Endodermal cell (in vitro differentiated cells): ENCODE measurements at regions not wholly inside any gene's neighbourhood (a gene's known extent, or its start where the extent isn't known, plus 50 kb on each side); places are given as distances from the start of the nearest gene placed in this dataset.

ENCODE experiments used
- DNase-seq: peaks from one replicate; pipeline ENCODE4 v3.0.0-alpha.2; 2017
- H3K27ac ChIP-seq: 2 replicates; pipeline ENCODE4 v1.5.1; 2013; ENCODE audit warnings: mild to moderate bottlenecking, low read depth, low read length, moderate library complexity
- H3K27me3 ChIP-seq: 2 replicates; pipeline ENCODE4 v1.6.1; 2013; ENCODE audit warnings: mild to moderate bottlenecking, low read length, moderate library complexity; ENCODE audit not compliant: insufficient read depth, control insufficient read depth, poor library complexity, severe bottlenecking
- H3K36me3 ChIP-seq: 2 replicates; pipeline ENCODE4 v1.7.0; 2013; ENCODE audit warnings: mild to moderate bottlenecking, low read length, moderate library complexity; ENCODE audit not compliant: control insufficient read depth, insufficient read depth
- H3K4me1 ChIP-seq: one replicate; pipeline ENCODE4 v1.7.0; 2013; ENCODE audit warnings: low read length; ENCODE audit not compliant: control insufficient read depth, insufficient read depth
- H3K4me3 ChIP-seq: 2 replicates; pipeline ENCODE4 v1.5.1; 2013; ENCODE audit warnings: mild to moderate bottlenecking, low read length, moderate library complexity
- H3K9ac ChIP-seq: 2 replicates; pipeline ENCODE4 v1.6.1; 2013; ENCODE audit warnings: mild to moderate bottlenecking, low read length, moderate library complexity; ENCODE audit not compliant: poor library complexity, severe bottlenecking; ENCODE audit errors: extremely low read depth
- H3K9me3 ChIP-seq: 2 replicates; pipeline ENCODE4 v1.6.1; 2013; ENCODE audit warnings: mild to moderate bottlenecking, low read length, moderate library complexity; ENCODE audit not compliant: control insufficient read depth
- H3K27ac Mint-ChIP-seq: 2 replicates; pipeline ENCODE4 v1.8.0; 2020; ENCODE audit warnings: mixed read lengths
- H3K27me3 Mint-ChIP-seq: 2 replicates; pipeline ENCODE4 v1.8.0; 2021; ENCODE audit warnings: mild to moderate bottlenecking, mixed read lengths; ENCODE audit not compliant: insufficient read depth
- H3K36me3 Mint-ChIP-seq: 2 replicates; pipeline ENCODE4 v1.8.0; 2020; ENCODE audit warnings: low read depth, mixed read lengths
- H3K4me1 Mint-ChIP-seq: 2 replicates; pipeline ENCODE4 v1.8.0; 2020; ENCODE audit warnings: mixed read lengths
- H3K4me3 Mint-ChIP-seq: 2 replicates; pipeline ENCODE4 v1.8.0; 2020; ENCODE audit warnings: mild to moderate bottlenecking, moderate library complexity, mixed read lengths
- H3K9me3 Mint-ChIP-seq: 2 replicates; pipeline ENCODE4 v1.8.0; 2020; ENCODE audit warnings: mild to moderate bottlenecking, mixed read lengths
- WGBS, 2 experiments: methylation state at CpG; one replicate each; pipeline versions ENCODE4 v1.1.5 to v1.1.7; 2013; ENCODE audit warnings: missing lambda C conversion rate in 2 of 2, mixed read lengths in 1 of 2; ENCODE audit not compliant: insufficient coverage in 1 of 2, insufficient read length in 1 of 2; 5-methylcytosine and 5-hydroxymethylcytosine counted together
- TF ChIP-seq, protein P1 (sequence below): fragments of 200-600 bp; sonication (generic); conservative IDR thresholded peaks from 2 replicates; pipeline ENCODE4 v1.5.0; 2021; ENCODE audit warnings: antibody characterized with exemption, mild to moderate bottlenecking

DNA sequence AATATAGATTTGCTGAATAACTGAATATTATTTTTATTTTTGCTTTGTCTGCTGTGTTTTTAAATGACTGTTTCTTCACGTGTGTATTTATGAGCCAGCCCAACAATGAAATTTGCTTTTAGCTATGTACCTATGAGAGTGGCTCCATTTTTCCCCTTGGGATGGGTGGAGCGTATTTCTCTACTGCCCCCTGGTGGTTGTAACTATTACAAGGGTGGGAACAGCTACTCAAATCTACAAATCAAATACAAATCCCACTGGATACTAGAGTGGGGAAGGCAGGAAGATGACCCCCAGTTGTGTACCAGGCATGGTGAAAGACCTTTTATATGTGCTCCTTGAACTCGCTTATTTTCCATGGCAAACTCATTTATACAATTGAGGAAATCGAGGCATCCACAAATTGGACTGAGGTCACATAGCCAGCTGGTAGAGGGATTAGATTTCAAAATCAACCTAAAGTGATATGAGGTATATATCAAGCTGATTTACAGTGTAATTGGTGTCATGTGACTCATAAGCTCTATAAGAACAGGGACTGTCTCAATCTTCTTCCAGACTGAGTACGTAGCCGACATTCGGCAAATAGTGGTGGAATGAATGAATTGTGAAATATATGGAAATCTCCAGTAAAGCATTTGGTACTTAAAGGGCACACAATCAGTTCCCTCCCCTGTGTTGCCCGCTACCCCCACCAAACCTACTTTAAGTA, 69.5 kb upstream of the VEPH1 start:
- no peaks in the 10 kb centered on the region for H3K4me1 ChIP-seq
- peak; percentile 76 for DNase-seq
- Mint-ChIP-seq H3K4me3 (no peak overlapping the region), H3K4me1 (no peaks in the 10 kb centered on the region), H3K27ac (no peak overlapping the region), H3K9me3 (no peaks in the 10 kb centered on the region), H3K27me3 (no peaks in the 10 kb centered on the region), H3K36me3 (no peaks in the 10 kb centered on the region)
- H3K9me3 ChIP-seq, result no peaks in the 10 kb centered on the region
- TF ChIP-seq, protein P1, sequence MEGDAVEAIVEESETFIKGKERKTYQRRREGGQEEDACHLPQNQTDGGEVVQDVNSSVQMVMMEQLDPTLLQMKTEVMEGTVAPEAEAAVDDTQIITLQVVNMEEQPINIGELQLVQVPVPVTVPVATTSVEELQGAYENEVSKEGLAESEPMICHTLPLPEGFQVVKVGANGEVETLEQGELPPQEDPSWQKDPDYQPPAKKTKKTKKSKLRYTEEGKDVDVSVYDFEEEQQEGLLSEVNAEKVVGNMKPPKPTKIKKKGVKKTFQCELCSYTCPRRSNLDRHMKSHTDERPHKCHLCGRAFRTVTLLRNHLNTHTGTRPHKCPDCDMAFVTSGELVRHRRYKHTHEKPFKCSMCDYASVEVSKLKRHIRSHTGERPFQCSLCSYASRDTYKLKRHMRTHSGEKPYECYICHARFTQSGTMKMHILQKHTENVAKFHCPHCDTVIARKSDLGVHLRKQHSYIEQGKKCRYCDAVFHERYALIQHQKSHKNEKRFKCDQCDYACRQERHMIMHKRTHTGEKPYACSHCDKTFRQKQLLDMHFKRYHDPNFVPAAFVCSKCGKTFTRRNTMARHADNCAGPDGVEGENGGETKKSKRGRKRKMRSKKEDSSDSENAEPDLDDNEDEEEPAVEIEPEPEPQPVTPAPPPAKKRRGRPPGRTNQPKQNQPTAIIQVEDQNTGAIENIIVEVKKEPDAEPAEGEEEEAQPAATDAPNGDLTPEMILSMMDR, result peak; percentile 90
- H3K9ac ChIP-seq, result no peak overlapping the region
- H3K27ac ChIP-seq, result no peak overlapping the region
- H3K27me3 ChIP-seq, result no peaks in the 10 kb centered on the region
- WGBS, 2 experiments, result 57 to 68% methylated on average over 3 to 7 of the region's 8 CpGs
- no peaks in the 10 kb centered on the region for H3K36me3 ChIP-seq
- H3K4me3 ChIP-seq, result no peak overlapping the region

DNA sequence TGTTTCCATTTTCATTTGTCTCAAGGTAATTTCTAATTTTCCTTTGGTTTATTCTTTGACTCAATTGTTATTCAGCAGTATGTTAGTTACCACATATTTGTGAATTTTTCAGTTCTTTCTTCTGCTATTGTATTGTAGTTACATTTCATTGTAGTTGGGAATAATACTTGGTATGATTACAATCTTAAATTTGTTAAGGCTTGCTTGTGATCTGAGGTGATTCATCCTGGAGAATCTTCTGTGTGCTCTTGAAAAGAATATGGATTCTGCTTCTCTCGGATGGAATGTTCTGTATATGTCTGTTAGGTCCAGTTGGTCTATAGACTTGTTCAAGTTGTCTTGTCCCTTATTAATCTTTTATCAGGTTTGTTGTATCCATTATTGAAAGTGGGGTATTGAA, 63.4 kb upstream of the VEPH1 start:
- no peak overlapping the region for H3K4me3 Mint-ChIP-seq
- 100% methylated on average over 1 of the region's 1 CpG; no CpG with 5 or more reads in 1 of the 2 experiments for WGBS, 2 experiments
- H3K9me3 Mint-ChIP-seq, result peaks cover 7% of the 10 kb centered on the region
- no peaks in the 10 kb centered on the region for H3K4me1 Mint-ChIP-seq
- H3K9ac ChIP-seq, result no peak overlapping the region
- TF ChIP-seq, protein P1, result no peak
- no peak overlapping the region for H3K27ac Mint-ChIP-seq
- no peaks in the 10 kb centered on the region for H3K36me3 ChIP-seq
- no peak overlapping the region for H3K27ac ChIP-seq
- no peaks in the 10 kb centered on the region for H3K27me3 Mint-ChIP-seq
- H3K9me3 ChIP-seq, result peaks cover 5% of the 10 kb centered on the region
- no peaks in the 10 kb centered on the region for H3K36me3 Mint-ChIP-seq
- H3K27me3 ChIP-seq, result no peaks in the 10 kb centered on the region
- no peak overlapping the region for H3K4me3 ChIP-seq
- no peaks in the 10 kb centered on the region for H3K4me1 ChIP-seq
- no peak for DNase-seq

DNA sequence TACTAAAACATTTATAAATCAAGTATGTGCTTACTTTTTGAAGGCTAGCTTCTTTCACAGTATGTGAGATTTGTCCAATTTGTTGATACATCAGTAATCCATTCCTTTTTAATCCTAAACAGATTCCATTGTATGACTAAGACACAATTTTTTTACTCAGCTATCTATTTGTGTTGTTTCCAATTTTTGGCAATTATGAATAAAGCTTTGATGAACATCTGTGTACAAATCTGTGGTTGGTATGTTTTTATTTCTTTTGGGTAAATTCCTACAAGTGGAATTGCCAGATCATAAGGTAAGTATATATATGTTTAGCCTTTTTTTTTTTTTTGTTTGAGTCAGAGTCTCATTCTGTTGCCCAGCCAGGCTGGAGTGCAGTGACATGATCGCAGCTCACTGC, 56.2 kb upstream of the VEPH1 start:
- Mint-ChIP-seq H3K27ac (no peak overlapping the region), H3K4me3 (no peak overlapping the region), H3K36me3 (no peaks in the 10 kb centered on the region), H3K9me3 (peaks cover 7% of the 10 kb centered on the region), H3K27me3 (no peaks in the 10 kb centered on the region), H3K4me1 (no peaks in the 10 kb centered on the region)
- TF ChIP-seq, protein P1, result no peak
- Histone ChIP-seq H3K27me3 (no peaks in the 10 kb centered on the region), H3K27ac (no peak overlapping the region), H3K4me3 (no peak overlapping the region), H3K4me1 (no peaks in the 10 kb centered on the region), H3K36me3 (no peaks in the 10 kb centered on the region), H3K9ac (no peak overlapping the region), H3K9me3 (peaks cover 7% of the 10 kb centered on the region)
- 87 to 100% methylated on average over 1 of the region's 1 CpG for WGBS, 2 experiments
- no peak for DNase-seq
